ENCODE measurements at regions not wholly inside any gene's neighbourhood (a gene's known extent, or its start where the extent isn't known, plus 50 kb on each side); places are given as distances from the start of the nearest gene placed in this dataset.
"Not testable (repeated sequence)": the region's sequence is repeated elsewhere in the genome, so short reads cannot be mapped to it uniquely, and the experiment has no call there.

DNA sequence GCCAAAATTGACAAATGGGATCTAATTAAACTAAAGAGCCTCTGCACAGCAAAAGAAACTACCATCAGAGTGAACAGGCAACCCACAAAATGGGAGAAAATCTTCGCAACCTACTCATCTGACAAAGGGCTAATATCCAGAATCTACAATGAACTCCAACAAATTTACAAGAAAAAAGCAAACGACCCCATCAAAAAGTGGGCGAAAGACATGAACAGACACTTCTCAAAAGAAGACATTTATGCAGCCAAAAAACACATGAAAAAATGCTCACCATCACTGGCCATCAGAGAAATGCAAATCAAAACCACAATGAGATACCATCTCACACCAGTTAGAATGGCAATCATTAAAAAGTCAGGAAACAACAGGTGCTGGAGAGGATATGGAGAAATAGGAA is 261.4 kb upstream of the HNRNPA3 start:
- not testable (repeated sequence) for TF ChIP-seq CSRNP3 (CRISPR knock-in tag; IDR thresholded peaks at IDR 0.05); TOX (CRISPR knock-in tag; IDR thresholded peaks at IDR 0.05; ENCODE audit: borderline replicate concordance); ARNTL (CRISPR knock-in tag; IDR thresholded peaks at IDR 0.05; ENCODE audit: borderline replicate concordance, low read depth)
